Endothelial cell of umbilical vein (primary cell): ENCODE measurements at regions not wholly inside any gene's neighbourhood (a gene's known extent, or its start where the extent isn't known, plus 50 kb on each side); places are given as distances from the start of the nearest gene placed in this dataset.

Experiments
- BruUV-seq: library from RNA; stranded (reverse); fragments of 400-500 nt; replicated peaks from 2 replicates; lab custom pipeline; 2021; lab: Mats Ljungman, UMichigan
- CTCF ChIA-PET: fragments of 300-600, 350-600 bp; sonication (Branson Sonifier 250); formaldehyde crosslinking; loops from one replicate; lab custom pipeline; 2021; ENCODE audit warnings: antibody characterized with exemption, inconsistent platforms; lab: Charles Lee
- POLR2A ChIA-PET: fragments of 300-600, 350-600 bp; sonication (Branson Sonifier 250); formaldehyde crosslinking; loops from one replicate; lab custom pipeline; 2021; ENCODE audit warnings: antibody characterized with exemption, inconsistent platforms; lab: Charles Lee
- DNase-seq: peaks from one replicate; pipeline ENCODE4 v3.0.0-alpha.2; 2011; ENCODE audit warnings: low read depth, low spot score
- FAIRE-seq: peaks from 2 replicates; lab custom pipeline; 2011; peaks lifted over from hg19 to GRCh38; lab: Jason Lieb, UNC
- H2AFZ ChIP-seq: 2 replicates; pipeline ENCODE4 v1.6.0; 2012; ENCODE audit warnings: low read depth, low read length, control low read depth, inconsistent platforms
- H3K27ac ChIP-seq: 2 replicates; pipeline ENCODE4 v1.5.1; 2011; ENCODE audit warnings: low read depth, mild to moderate bottlenecking, control low read depth, low read length, moderate library complexity; ENCODE audit not compliant: insufficient read depth
- H3K27me3 ChIP-seq, 2 experiments: 2 replicates each; pipeline versions ENCODE4 v1.6.0 to v1.6.1; 2011; ENCODE audit warnings: low read length in 2 of 2, mixed read lengths in 1 of 2; ENCODE audit not compliant: control insufficient read depth in 2 of 2, insufficient read depth in 2 of 2
- H3K36me3 ChIP-seq, 2 experiments: 2 replicates in 1 of 2; 3 replicates in 1 of 2; pipeline ENCODE4 v1.5.1; 2011; ENCODE audit warnings: low read length in 2 of 2, mild to moderate bottlenecking in 1 of 2, moderate library complexity in 1 of 2; ENCODE audit not compliant: control insufficient read depth in 2 of 2, insufficient read depth in 2 of 2; ENCODE audit errors: extremely low read depth in 1 of 2
- H3K4me1 ChIP-seq: 3 replicates; pipeline ENCODE4 v1.5.1; 2011; ENCODE audit warnings: mild to moderate bottlenecking, low read length; ENCODE audit not compliant: control insufficient read depth, insufficient read depth; ENCODE audit errors: extremely low read depth
- H3K4me2 ChIP-seq: 2 replicates; pipeline ENCODE4 v1.6.1; 2011; ENCODE audit warnings: low read length, control low read depth, mixed read lengths; ENCODE audit not compliant: insufficient read depth
- H3K4me3 ChIP-seq, 3 experiments: fragments of 200-600 bp in 1 of 3; sonication (generic), shearing (Covaris generic) in 1 of 3; replicated peaks in 1 of 3; 2 replicates each; pipeline ENCODE4 v1.5.1; 2011 to 2016; ENCODE audit warnings: control low read depth in 3 of 3, low read length in 3 of 3, mild to moderate bottlenecking in 2 of 3, inconsistent platforms in 1 of 3, low read depth in 1 of 3, moderate library complexity in 1 of 3; ENCODE audit not compliant: insufficient read depth in 1 of 3
- H3K79me2 ChIP-seq: 2 replicates; pipeline ENCODE4 v1.6.0; 2012; ENCODE audit warnings: low read length, inconsistent platforms; ENCODE audit not compliant: control insufficient read depth, insufficient read depth
- H3K9ac ChIP-seq: replicated peaks from 2 replicates; pipeline ENCODE3; 2011; ENCODE audit warnings: low read length, control low read depth; ENCODE audit not compliant: insufficient read depth; ENCODE audit errors: extremely low read depth
- H3K9me1 ChIP-seq: replicated peaks from 3 replicates; pipeline ENCODE4 v1.6.0; 2011; ENCODE audit warnings: mild to moderate bottlenecking, low read length; ENCODE audit not compliant: control insufficient read depth, insufficient read depth; ENCODE audit errors: extremely low read depth
- H3K9me3 ChIP-seq: replicated peaks from 2 replicates; pipeline ENCODE4 v1.5.1; 2012; ENCODE audit warnings: low read length, inconsistent platforms; ENCODE audit not compliant: control insufficient read depth, insufficient read depth
- H4K20me1 ChIP-seq: replicated peaks from 2 replicates; pipeline ENCODE3; 2011; ENCODE audit warnings: mild to moderate bottlenecking, low read length; ENCODE audit not compliant: control insufficient read depth, insufficient read depth; ENCODE audit errors: extremely low read depth
- CTCF ChIP-seq, 2 donors: IDR thresholded peaks; 1 replicate in 1 of 2; 2 replicates in 1 of 2; pipeline ENCODE4 v1.5.1; 2011; ENCODE audit warnings: low read length in 2 of 2, mild to moderate bottlenecking in 2 of 2, moderate library complexity in 2 of 2, control low read depth in 1 of 2, inconsistent platforms in 1 of 2, low read depth in 1 of 2; ENCODE audit not compliant: insufficient read depth in 1 of 2; ENCODE audit errors: extremely low read depth in 1 of 2
- EZH2 ChIP-seq: IDR thresholded peaks from 2 replicates; pipeline ENCODE4 v1.6.1; 2012; ENCODE audit warnings: borderline replicate concordance, low read depth, mild to moderate bottlenecking, moderate library complexity, low read length, inconsistent platforms; ENCODE audit not compliant: severe bottlenecking
- FOS ChIP-seq: IDR thresholded peaks from 2 replicates; pipeline ENCODE4 v1.6.1; 2011; ENCODE audit warnings: mild to moderate bottlenecking, low read length, moderate library complexity, borderline replicate concordance; ENCODE audit not compliant: insufficient read depth
- GATA2 ChIP-seq: IDR thresholded peaks from 2 replicates; pipeline ENCODE4 v1.7.0; 2011; ENCODE audit warnings: low read depth, mild to moderate bottlenecking, moderate library complexity, mixed read lengths, low read length; ENCODE audit not compliant: insufficient read length, insufficient read depth
- JUN ChIP-seq: IDR thresholded peaks from 2 replicates; pipeline ENCODE4 v1.6.1; 2011; ENCODE audit warnings: borderline replicate concordance, low read depth; ENCODE audit not compliant: insufficient read length, insufficient read depth
- MAX ChIP-seq: IDR thresholded peaks from 2 replicates; pipeline ENCODE4 v1.6.1; 2011; ENCODE audit not compliant: insufficient read depth, insufficient read length
- MYC ChIP-seq: IDR thresholded peaks from one replicate; pipeline ENCODE4 v1.6.1; 2011; ENCODE audit warnings: mild to moderate bottlenecking, low read depth, low read length
- POLR2A ChIP-seq: IDR thresholded peaks from 2 replicates; pipeline ENCODE4 v1.6.1; 2012; ENCODE audit warnings: low read depth, mild to moderate bottlenecking, control low read depth, low read length
- POLR2AphosphoS5 ChIP-seq: IDR thresholded peaks from 2 replicates; pipeline ENCODE4 v1.6.1; 2012; ENCODE audit warnings: low read depth, mild to moderate bottlenecking, control low read depth, low read length, moderate library complexity; ENCODE audit not compliant: insufficient read depth
- dilution Hi-C: fragments of 300-500 bp; cut with MboI; formaldehyde crosslinking; loops from one replicate; pipeline ENCODE4 v1.15.0; 2019; ENCODE audit warnings: low sequenced_read_pairs; ENCODE audit not compliant: extremely low pct_ligation_motif_present
- intact Hi-C: fragments of 100-400 bp; cut with micrococcal nuclease; formaldehyde crosslinking; loops from one replicate; pipeline ENCODE4 v1.10.0; 2022

GRCh38 chr7:91801331-91801983 is 79.0 kb downstream of the MTERF1 start:
- no peak overlapping the region for H3K9ac ChIP-seq
- no peak overlapping the region for H3K4me2 ChIP-seq
- H3K4me3 ChIP-seq: no peak overlapping the region
- H3K79me2 ChIP-seq: no peaks in the 10 kb centered on the region
- DNase-seq: no peak
- intact Hi-C loops: no loop called here
- H2AFZ ChIP-seq: no peak overlapping the region
- dilution Hi-C loops: no loop called here
- no peak for FAIRE-seq
- CTCF ChIA-PET: interaction anchor here (2.2 to 2.3 kb wide), 2 partner anchors 29 kb away, joined by 6 read pairs; no protein-coding TSS in a partner anchor
- TF ChIP-seq CTCF (IDR thresholded peaks at IDR 0.05; ENCODE audit: extremely low read depth in 1 of 2, insufficient read depth in 1 of 2, low read depth in 1 of 2, low read length in 2 of 2): no peak
- TF ChIP-seq MAX: no peak
- no peak for TF ChIP-seq POLR2AphosphoS5
- TF ChIP-seq EZH2: no peak
- TF ChIP-seq GATA2: no peak
- no peak for TF ChIP-seq FOS
- no peak for TF ChIP-seq MYC
- TF ChIP-seq JUN: no peak
- TF ChIP-seq POLR2A: no peak
- no peaks in the 10 kb centered on the region for H3K27me3 ChIP-seq
- BruUV-seq: no TSS peak
- H3K9me3 ChIP-seq: no peaks in the 10 kb centered on the region
- POLR2A ChIA-PET: no interaction called here
- H3K27ac ChIP-seq: no peak overlapping the region
- no peaks in the 10 kb centered on the region for H3K36me3 ChIP-seq
- no peaks in the 10 kb centered on the region for H4K20me1 ChIP-seq
- H3K4me1 ChIP-seq: no peaks in the 10 kb centered on the region
- H3K9me1 ChIP-seq: no peaks in the 10 kb centered on the region
